A549 (cell line): ENCODE measurements at regions not wholly inside any gene's neighbourhood (a gene's known extent, or its start where the extent isn't known, plus 50 kb on each side); places are given as distances from the start of the nearest gene placed in this dataset.

Experiments used
- BCL3 ChIP-seq: fragments of >200 bp; sonication (Bioruptor Twin); formaldehyde crosslinking; IDR thresholded peaks from 3 replicates; pipeline ENCODE4 v1.6.1; 2016
- BHLHE40 ChIP-seq: IDR thresholded peaks from 2 replicates; pipeline ENCODE4 v1.6.1; 2012; ENCODE audit warnings: low read depth, low read length, inconsistent platforms
- CHD4 ChIP-seq: fragments of 200-600 bp; sonication (generic); IDR thresholded peaks from 2 replicates; pipeline ENCODE4 v1.6.1; 2016; ENCODE audit warnings: antibody characterized with exemption, mild to moderate bottlenecking, borderline replicate concordance
- CTCF ChIP-seq: fragments of >200 bp; sonication (Bioruptor Twin); formaldehyde crosslinking; IDR thresholded peaks from 3 replicates; pipeline ENCODE4 v1.5.1; 2016
- EP300 ChIP-seq, 2 experiments: fragments of >200 bp; sonication (Bioruptor Twin); formaldehyde crosslinking; IDR thresholded peaks; 2 replicates in 1 of 2; 3 replicates in 1 of 2; pipeline ENCODE4 v1.6.1; 2016 to 2017
- FOSL2 ChIP-seq, 2 experiments: fragments of 450-650 bp in 1 of 2; fragments of >200 bp in 1 of 2; sonication (Bioruptor Twin) in 1 of 2; formaldehyde crosslinking; IDR thresholded peaks; 2 replicates each; pipeline versions ENCODE4 v1.5.0 to v1.6.1; 2016 to 2020; ENCODE audit warnings: mild to moderate bottlenecking in 1 of 2, moderate library complexity in 1 of 2
- HDAC2 ChIP-seq: fragments of 200-600 bp; sonication (generic); IDR thresholded peaks from 2 replicates; pipeline ENCODE4 v1.6.1; 2016
- MAX ChIP-seq: IDR thresholded peaks from 2 replicates; pipeline ENCODE4 v1.6.1; 2012
- NFE2L2 ChIP-seq: fragments of 150-350 bp; conservative IDR thresholded peaks from 2 replicates; pipeline ENCODE4 v1.6.1; 2014; ENCODE audit warnings: low read length
- POLR2A ChIP-seq: IDR thresholded peaks from 2 replicates; pipeline ENCODE4 v1.6.1; 2012; ENCODE audit warnings: mild to moderate bottlenecking, low read length
- RAD21 ChIP-seq, 2 experiments: fragments of >200 bp in 1 of 2; sonication (Bioruptor Twin) in 1 of 2; formaldehyde crosslinking in 1 of 2; IDR thresholded peaks in 1 of 2; conservative IDR thresholded peaks in 1 of 2; 2 replicates in 1 of 2; 3 replicates in 1 of 2; pipeline ENCODE4 v1.6.1; 2012 to 2018; ENCODE audit warnings: inconsistent platforms in 1 of 2
- RFX5 ChIP-seq: fragments of 450-650 bp; IDR thresholded peaks from 2 replicates; pipeline ENCODE4 v1.7.1; 2014; ENCODE audit warnings: antibody characterized with exemption, mild to moderate bottlenecking, moderate library complexity

DNA sequence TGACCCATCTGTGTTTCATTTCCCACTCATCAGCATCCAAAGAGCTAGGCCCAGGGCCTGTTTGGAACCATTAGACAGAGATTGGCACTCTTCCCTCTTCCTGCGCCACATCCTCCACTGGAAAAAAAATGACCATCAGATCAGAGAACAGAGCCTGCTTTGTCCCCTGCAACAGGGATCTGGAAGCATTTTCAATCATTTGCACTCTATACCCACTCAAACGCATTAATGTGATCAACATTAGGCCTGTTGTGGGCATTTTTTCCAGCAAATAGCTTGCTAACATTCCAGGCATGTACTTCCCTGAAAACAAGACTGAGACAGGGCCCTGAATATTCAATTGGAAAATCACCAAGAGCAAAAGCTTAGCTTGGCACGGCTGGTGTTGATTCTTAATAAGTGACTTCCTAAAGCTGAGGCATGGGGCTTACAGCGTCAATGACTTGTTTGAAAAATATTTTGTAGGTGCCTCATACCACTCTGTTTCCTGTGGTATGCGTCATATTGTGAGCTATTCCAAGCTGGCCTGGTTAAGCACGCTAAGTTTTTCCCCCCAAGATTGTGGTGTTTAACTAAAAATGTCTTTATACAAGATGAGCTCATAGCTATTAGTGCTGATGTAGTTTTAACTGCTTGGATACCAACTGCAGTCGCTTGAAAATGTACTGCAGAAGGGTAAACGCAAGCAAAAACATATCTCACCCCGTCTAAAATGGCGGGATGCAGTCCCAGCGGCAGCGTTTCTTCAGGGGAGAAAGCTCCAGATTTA is 404.4 kb downstream of the SPRY2 start:
- TF ChIP-seq MAX (peak; percentile 74), RAD21 (conservative IDR thresholded peaks at IDR 0.05 in 1 of 2, IDR thresholded peaks at IDR 0.05 in 1 of 2) (peak; percentile 46 to 53), HDAC2 (no peak), POLR2A (no peak), RFX5 (no peak), FOSL2 (IDR thresholded peaks at IDR 0.05) (peak; percentile 85), FOSL2 (CRISPR knock-in tag; IDR thresholded peaks at IDR 0.05) (peak; percentile 93), CTCF (no peak), EP300 (IDR thresholded peaks at IDR 0.05) (peak; percentile 85 to 89; a peak in 3 of 5 replicates), BCL3 (peak; percentile 73; the same call in 1 of the 3 replicates), CHD4 (no peak), BHLHE40 (no peak), NFE2L2 (no peak)
